ENCODE measurements at regions not wholly inside any gene's neighbourhood (a gene's known extent, or its start where the extent isn't known, plus 50 kb on each side); places are given as distances from the start of the nearest gene placed in this dataset.

DNA sequence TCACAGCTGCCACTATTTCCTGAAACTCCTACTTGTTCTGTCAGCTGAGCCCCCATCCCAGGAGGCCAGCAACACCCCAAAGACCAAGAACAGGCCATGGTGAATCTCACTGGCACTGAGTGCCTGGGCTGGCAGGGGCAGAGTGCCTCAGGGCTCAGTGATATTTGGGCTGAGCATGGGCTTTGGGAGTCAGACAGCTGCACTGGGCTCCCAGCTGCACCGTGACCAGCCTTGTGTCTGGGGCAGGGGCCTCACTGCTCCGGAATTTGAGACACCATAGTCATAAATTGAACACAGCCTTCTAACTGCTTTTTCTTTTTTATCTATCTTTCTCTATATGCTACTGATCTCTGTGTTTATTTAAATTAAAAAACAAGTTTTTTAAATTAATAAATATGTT lies 1744.2 kb downstream of the TP53TG3F start:
- TF ChIP-seq, protein P1, sequence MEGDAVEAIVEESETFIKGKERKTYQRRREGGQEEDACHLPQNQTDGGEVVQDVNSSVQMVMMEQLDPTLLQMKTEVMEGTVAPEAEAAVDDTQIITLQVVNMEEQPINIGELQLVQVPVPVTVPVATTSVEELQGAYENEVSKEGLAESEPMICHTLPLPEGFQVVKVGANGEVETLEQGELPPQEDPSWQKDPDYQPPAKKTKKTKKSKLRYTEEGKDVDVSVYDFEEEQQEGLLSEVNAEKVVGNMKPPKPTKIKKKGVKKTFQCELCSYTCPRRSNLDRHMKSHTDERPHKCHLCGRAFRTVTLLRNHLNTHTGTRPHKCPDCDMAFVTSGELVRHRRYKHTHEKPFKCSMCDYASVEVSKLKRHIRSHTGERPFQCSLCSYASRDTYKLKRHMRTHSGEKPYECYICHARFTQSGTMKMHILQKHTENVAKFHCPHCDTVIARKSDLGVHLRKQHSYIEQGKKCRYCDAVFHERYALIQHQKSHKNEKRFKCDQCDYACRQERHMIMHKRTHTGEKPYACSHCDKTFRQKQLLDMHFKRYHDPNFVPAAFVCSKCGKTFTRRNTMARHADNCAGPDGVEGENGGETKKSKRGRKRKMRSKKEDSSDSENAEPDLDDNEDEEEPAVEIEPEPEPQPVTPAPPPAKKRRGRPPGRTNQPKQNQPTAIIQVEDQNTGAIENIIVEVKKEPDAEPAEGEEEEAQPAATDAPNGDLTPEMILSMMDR (IDR thresholded peaks at IDR 0.05) = no peak
- no peak for TF ChIP-seq EZH2 (IDR thresholded peaks at IDR 0.05; ENCODE audit: borderline replicate concordance, insufficient read depth, low read depth, low read length, poor library complexity, severe bottlenecking)

Measured in B cell (primary cell).